HG02870 (cell line): ENCODE measurements at regions not wholly inside any gene's neighbourhood (a gene's known extent, or its start where the extent isn't known, plus 50 kb on each side); places are given as distances from the start of the nearest gene placed in this dataset.

Experiments used
- ATAC-seq: cut with Tn5 transposase; IDR thresholded peaks from one replicate; pipeline ENCODE4 v1.9.1; 2021; ENCODE audit warnings: mild to moderate bottlenecking, moderate library complexity; ENCODE audit not compliant: unreplicated experiment

- no peak for ATAC-seq
These were observed 188.6 kb downstream of the TMEM182 start for GRCh38 chr2:102950371-102950946.

- no peak for ATAC-seq
These were observed 189.4 kb downstream of the TMEM182 start for GRCh38 chr2:102951249-102951648.

DNA sequence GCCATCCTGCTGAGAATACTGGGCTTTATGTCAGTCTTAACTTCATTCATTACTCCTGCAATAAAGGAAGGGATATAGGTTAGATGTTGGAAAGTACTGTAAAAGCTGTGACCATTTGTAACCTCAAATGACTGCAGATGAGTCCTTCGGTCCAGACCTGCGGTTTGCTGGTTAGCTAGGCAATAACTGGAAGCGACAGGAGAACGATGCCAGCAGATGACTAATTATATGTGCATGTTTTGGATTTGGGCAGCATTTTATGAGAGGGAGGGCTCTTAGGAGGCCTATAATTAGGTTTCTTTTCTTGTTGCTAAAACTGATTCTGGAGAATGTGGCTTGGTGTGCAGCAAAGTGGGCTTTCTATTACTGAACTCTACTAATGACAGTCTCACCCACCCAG, 205.6 kb downstream of the TMEM182 start:
- no peak for ATAC-seq

DNA sequence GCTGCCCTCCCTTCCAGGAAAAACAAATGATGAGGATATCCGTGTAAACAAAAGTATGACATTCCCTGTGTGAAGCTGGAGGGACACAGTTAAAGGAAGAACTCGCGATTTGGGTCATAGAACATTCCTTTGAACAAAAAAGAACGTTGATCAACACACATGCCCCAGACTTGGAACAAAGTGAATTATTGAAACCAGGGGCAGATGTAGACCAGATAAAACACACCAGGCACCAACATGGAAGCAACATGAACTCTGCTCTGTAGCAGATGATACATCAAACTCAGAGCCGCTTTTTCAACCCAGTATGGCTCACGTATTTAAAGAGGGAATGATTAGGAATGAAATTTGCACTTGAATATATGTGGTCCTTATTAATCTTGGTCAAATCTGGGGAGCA, 206.5 kb downstream of the TMEM182 start:
- ATAC-seq: no peak

- ATAC-seq: no peak
These were observed 209.9 kb downstream of the TMEM182 start for GRCh38 chr2:102971701-102972100.

- peak; percentile 64 for ATAC-seq
These were observed 214.5 kb downstream of the TMEM182 start for GRCh38 chr2:102975996-102976975.

GRCh38 chr2:102977426-102978090, 215.7 kb downstream of the TMEM182 start:
- no peak for ATAC-seq

GRCh38 chr2:102978091-102978490, 216.3 kb downstream of the TMEM182 start:
- ATAC-seq: no peak

- ATAC-seq: no peak
These were observed 217.6 kb downstream of the TMEM182 start for GRCh38 chr2:102979429-102979828.

- ATAC-seq: no peak
These were observed 222.0 kb downstream of the TMEM182 start for GRCh38 chr2:102983786-102984185.

DNA sequence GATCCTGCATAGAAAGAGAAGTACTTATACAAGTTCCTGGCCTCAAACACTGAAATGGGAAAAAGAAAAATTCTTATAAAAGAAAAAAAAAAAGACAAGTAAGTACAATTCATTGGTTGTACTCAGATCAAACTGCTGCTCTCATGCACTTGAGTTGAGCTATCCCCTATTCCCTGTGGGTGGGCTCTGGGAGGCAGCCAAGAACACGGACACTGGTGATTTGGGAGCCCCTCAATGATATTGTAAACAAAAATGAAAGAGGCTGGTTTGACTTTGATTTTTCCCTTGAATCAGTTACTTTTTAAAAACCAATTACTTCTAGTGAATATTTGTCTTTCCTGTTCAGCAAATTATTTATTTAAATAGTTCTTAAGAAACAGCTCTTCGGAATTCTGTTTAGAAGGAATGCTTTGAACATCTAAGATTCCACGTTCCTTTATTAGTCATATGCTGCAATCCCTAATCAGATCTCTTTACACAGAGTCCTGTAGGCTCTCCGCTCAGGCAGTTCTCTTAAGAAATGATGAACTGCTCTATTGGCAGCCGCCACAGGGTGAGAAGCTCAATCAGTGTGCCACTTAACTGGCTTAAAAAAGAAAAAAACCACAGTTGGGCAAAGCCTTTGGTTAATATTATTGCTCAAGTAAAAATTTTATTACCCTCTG, 225.1 kb downstream of the TMEM182 start:
- no peak for ATAC-seq

DNA sequence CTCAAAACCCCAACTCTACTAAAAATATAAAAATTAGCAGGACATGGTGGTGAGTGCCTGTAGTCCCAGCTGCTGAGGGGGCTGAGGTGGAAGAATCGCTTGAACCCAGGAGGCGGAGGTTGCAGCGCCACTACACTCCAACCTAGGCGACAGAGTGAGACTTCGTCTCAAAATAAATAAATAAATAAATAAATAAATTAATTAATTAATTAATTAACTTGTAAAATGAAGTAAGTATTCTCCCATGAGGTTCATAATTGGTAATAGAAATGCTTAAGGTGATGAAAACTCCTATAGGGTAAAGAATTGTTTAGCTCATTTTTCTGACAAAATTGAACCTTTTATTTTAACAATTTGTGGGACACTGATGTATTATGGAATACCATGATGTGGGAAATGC, 230.8 kb downstream of the TMEM182 start:
- ATAC-seq: no peak

GRCh38 chr2:102999958-103000357, 238.1 kb downstream of the TMEM182 start:
- no peak for ATAC-seq

- ATAC-seq: no peak
These were observed 241.1 kb downstream of the TMEM182 start for GRCh38 chr2:103002954-103003353.

DNA sequence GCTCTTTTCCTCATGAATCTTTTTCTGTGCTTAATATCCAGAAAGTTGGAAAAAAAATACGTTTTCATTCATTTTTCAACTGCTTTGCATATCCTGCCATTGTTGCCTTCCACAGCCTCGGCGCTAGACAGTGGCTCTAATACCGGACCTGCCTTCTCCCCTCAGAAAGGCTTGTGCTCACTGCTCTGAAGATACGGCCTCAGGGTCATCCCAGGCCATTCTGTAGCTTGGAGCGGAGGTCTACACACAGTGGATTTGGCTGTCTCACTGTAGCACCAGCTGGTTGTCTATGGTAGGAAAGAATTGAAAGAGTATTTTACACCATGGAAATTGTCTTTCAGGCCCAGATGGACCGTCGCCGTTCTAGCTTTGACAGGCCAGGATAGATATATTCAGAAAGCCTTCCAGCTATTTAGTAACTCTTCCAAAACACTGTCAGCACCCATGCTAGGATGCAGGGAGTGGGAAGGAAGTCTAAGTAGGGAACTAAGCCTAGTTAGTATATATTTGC, 242.0 kb downstream of the TMEM182 start:
- no peak for ATAC-seq

DNA sequence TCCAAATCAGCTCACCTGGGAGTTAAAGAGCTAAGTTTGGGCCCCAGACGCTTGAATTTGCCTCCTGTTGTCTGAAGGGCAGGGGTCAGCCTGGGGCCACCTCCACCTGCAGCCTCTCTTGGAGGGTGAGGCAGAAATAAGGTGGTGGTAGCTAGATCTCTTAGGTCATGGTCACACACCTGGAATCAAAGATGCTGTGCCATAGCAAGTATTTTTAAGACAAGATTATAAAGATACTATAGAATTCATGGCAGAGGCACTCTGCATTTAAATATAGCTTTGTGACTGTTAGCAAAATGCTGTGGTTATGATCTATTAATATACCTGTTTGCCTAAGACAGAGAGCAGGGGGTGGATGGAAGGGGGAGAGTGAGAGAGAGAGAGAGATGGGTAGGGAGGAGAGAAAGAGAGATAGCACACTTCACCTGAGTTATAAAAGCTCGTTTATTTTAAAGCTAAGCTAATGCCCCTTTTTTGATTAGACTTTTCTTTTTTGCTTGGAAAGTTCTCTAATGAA, 242.7 kb downstream of the TMEM182 start:
- no peak for ATAC-seq

DNA sequence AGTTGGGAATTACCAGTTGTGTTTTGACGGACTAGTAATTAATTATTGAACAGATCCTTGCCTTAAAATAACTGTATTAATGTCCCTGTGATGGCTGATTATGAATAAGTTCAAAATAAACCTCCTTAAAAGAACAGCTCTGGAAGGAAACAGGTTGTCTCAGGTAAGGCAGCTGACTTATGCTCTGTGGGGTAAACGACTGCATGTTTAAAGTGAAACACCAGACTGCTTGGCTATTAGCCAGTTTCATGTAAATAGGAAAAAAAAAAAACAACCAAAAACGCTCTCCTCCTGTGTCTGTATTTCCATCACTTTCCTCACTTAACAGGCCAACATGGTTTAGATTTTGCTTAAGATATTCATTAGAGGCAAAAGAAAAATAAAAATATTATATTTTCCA, 243.6 kb downstream of the TMEM182 start:
- no peak for ATAC-seq

DNA sequence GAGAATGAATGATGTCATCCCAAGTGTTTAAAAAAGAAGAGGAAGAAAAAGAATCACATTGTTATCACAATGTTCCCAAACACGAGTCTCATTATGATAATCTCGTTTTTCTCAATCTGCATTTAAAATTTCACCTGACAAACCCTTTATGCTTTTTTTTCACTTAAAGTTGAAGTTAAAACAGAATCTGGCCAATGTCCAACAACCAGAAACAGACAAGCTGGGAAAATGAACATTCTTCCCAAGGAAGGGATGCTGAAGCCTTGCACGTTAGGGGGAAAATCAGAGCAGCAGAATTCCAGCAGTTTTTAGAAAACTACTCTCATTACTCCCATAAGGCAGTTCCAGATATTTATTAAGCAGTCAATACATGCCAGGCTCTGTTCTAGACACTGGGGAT, 245.3 kb downstream of the TMEM182 start:
- no peak for ATAC-seq

DNA sequence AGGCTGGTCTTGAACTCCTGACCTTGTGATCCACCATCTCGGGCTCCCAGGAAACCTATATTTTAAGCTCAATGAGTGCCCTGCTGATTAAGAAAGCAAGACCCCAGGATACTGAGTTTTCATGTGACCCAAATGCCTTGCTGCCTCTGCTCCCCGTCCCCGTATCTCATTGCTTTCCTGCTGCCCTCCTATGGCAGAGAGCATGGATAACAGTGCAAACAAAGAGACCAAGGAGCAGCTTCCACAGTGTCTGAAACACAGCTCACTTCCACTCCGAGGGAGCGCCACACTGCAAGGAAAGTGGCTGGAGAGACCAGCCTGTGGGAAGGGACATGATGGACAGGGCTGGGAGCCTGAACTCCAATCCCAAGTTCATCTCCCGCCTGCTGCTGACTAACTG, 246.8 kb downstream of the TMEM182 start:
- no peak for ATAC-seq

DNA sequence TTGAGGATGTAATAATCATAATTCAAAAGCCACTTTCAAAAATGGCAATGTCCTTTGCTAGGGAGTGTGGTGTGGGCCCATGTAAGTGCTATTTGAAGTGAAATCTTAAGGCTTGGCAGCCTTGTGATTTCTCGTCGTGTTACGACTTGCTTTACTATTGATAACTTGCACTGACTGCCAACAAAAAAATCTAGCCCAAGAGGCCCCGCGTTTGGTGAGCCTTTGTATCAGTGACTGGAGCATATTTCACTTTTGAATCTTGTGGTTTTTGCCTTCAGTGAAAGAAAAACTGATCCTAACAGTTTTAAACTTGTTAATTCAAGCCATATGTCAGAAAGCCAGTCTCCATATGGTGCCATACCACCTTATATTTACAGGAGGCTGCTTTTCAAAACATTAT, 248.0 kb downstream of the TMEM182 start:
- no peak for ATAC-seq

GRCh38 chr2:103010306-103010705, 248.5 kb downstream of the TMEM182 start:
- no peak for ATAC-seq
